GM12878 (cell line): ENCODE measurements at regions not wholly inside any gene's neighbourhood (a gene's known extent, or its start where the extent isn't known, plus 50 kb on each side); places are given as distances from the start of the nearest gene placed in this dataset.

ENCODE experiments used
- ATAC-seq: fragments of 200-7000 bp; cut with Tn5 transposase; 3 replicates; pipeline ENCODE4 v1.9.1; 2020; ENCODE audit warnings: mild to moderate bottlenecking, moderate library complexity
- BruUV-seq: library from RNA; stranded (reverse); fragments of 400-500 nt; replicated peaks from 2 replicates; lab custom pipeline; 2021; lab: Mats Ljungman, UMichigan
- CTCF ChIA-PET: fragments of 300-600 bp; sonication (Branson Sonifier 250); formaldehyde crosslinking; extraction: SDS; loops from one replicate; lab custom pipeline; 2021; ENCODE audit warnings: inconsistent platforms; lab: Yijun Ruan, JAX
- POLR2A ChIA-PET: fragments of 350-600 bp; formaldehyde crosslinking; extraction: SDS; loops from one replicate; lab custom pipeline; 2021; ENCODE audit warnings: inconsistent platforms; lab: Charles Lee
- RAD21 ChIA-PET: fragments of 300-600 bp; sonication (Branson Sonifier 250); formaldehyde crosslinking; loops from one replicate; lab custom pipeline; 2023; ENCODE audit warnings: antibody characterized with exemption; ENCODE audit not compliant: unreplicated experiment; lab: Charles Lee
- SMC1A ChIA-PET: fragments of 300-600 bp; sonication (Branson Sonifier 250); formaldehyde crosslinking; loops from one replicate; lab custom pipeline; 2023; ENCODE audit not compliant: unreplicated experiment, uncharacterized antibody; lab: Charles Lee
- DNase-seq: peaks from one replicate; pipeline ENCODE4 v3.0.0-alpha.2; 2011; ENCODE audit warnings: low read depth, low spot score
- FAIRE-seq: peaks from 3 replicates; lab custom pipeline; 2011; peaks lifted over from hg19 to GRCh38; lab: Jason Lieb, UNC
- H2AFZ ChIP-seq: 2 replicates; pipeline ENCODE4 v1.6.0; 2011; ENCODE audit warnings: low read depth, low read length, control low read depth; ENCODE audit not compliant: control insufficient read depth
- H3K27ac ChIP-seq: 2 replicates; pipeline ENCODE4 v1.5.1; 2011; ENCODE audit warnings: control low read depth; ENCODE audit not compliant: control insufficient read depth, insufficient read depth
- H3K27me3 ChIP-seq, 2 experiments: replicated peaks in 1 of 2; 2 replicates each; pipeline versions ENCODE4 v1.6.0 to v1.6.1; 2011; ENCODE audit warnings: low read length in 1 of 2; ENCODE audit not compliant: control insufficient read depth in 2 of 2, insufficient read depth in 2 of 2
- H3K36me3 ChIP-seq, 2 experiments: 2 replicates each; pipeline ENCODE4 v1.5.1; 2011; ENCODE audit warnings: low read length in 1 of 2; ENCODE audit not compliant: control insufficient read depth in 2 of 2, insufficient read depth in 2 of 2
- H3K4me1 ChIP-seq: 2 replicates; pipeline ENCODE4 v1.6.1; 2011; ENCODE audit warnings: mild to moderate bottlenecking, low read length, moderate library complexity, mixed read lengths; ENCODE audit not compliant: control insufficient read depth, insufficient read depth
- H3K4me2 ChIP-seq: 2 replicates; pipeline ENCODE4 v1.6.0; 2011; ENCODE audit warnings: control low read depth; ENCODE audit not compliant: control insufficient read depth, insufficient read depth
- H3K4me3 ChIP-seq: fragments of 200-600 bp; sonication (generic); 2 replicates; pipeline ENCODE4 v1.5.1; 2016
- H3K79me2 ChIP-seq: 2 replicates; pipeline ENCODE4 v1.6.0; 2011; ENCODE audit warnings: low read length; ENCODE audit not compliant: control insufficient read depth, insufficient read depth
- H3K9ac ChIP-seq: 2 replicates; pipeline ENCODE4 v1.8.0; 2011; ENCODE audit warnings: low read length, control low read depth, mixed read lengths; ENCODE audit not compliant: control insufficient read depth, insufficient read depth
- H3K9me3 ChIP-seq: replicated peaks from 3 replicates; pipeline ENCODE4 v1.5.1; 2011; ENCODE audit warnings: mild to moderate bottlenecking, low read length; ENCODE audit not compliant: control insufficient read depth, insufficient read depth
- H4K20me1 ChIP-seq: 2 replicates; pipeline ENCODE4 v1.6.0; 2011; ENCODE audit not compliant: control insufficient read depth, insufficient read depth
- ATF7 ChIP-seq: fragments of 450-650 bp; IDR thresholded peaks from 2 replicates; pipeline ENCODE4 v1.6.1; 2016; ENCODE audit warnings: low read depth, mild to moderate bottlenecking
- BACH1 ChIP-seq: fragments of 450-650 bp; IDR thresholded peaks from 2 replicates; pipeline ENCODE4 v1.6.1; 2017; ENCODE audit warnings: mild to moderate bottlenecking, borderline replicate concordance
- BRCA1 ChIP-seq: IDR thresholded peaks from 2 replicates; pipeline ENCODE4 v1.6.1; 2011; ENCODE audit warnings: low read depth, low read length, improper control_type of control experiment
- CBX3 ChIP-seq: fragments of 200-600 bp; sonication (generic); IDR thresholded peaks from 2 replicates; pipeline ENCODE4 v1.6.1; 2016; ENCODE audit warnings: low read depth, borderline replicate concordance
- IKZF1 ChIP-seq: fragments of 450-650 bp; conservative IDR thresholded peaks from 2 replicates; pipeline ENCODE4 v1.6.1; 2017; ENCODE audit warnings: antibody characterized with exemption, mild to moderate bottlenecking
- IKZF2 ChIP-seq, 2 experiments: fragments of 450-650 bp; IDR thresholded peaks; 2 replicates each; pipeline ENCODE4 v1.6.1; 2017; ENCODE audit warnings: mild to moderate bottlenecking in 2 of 2, moderate library complexity in 2 of 2
- JUND ChIP-seq: IDR thresholded peaks from 2 replicates; pipeline ENCODE4 v1.6.1; 2012; ENCODE audit warnings: low read depth, mild to moderate bottlenecking, low read length, improper control_type of control experiment, moderate library complexity
- KAT2A ChIP-seq: conservative IDR thresholded peaks from 2 replicates; pipeline ENCODE4 v1.6.1; 2011; ENCODE audit warnings: low read depth, low read length; ENCODE audit not compliant: control insufficient read depth
- LARP7 ChIP-seq: fragments of 450-650 bp; IDR thresholded peaks from 2 replicates; pipeline ENCODE4 v1.6.1; 2017; ENCODE audit warnings: mild to moderate bottlenecking
- MTA3 ChIP-seq: IDR thresholded peaks from 2 replicates; pipeline ENCODE4 v1.6.1; 2012; ENCODE audit warnings: low read length, inconsistent platforms, borderline replicate concordance
- NFXL1 ChIP-seq: fragments of 450-650 bp; IDR thresholded peaks from 2 replicates; pipeline ENCODE4 v1.6.1; 2017; ENCODE audit warnings: antibody characterized with exemption, mild to moderate bottlenecking, borderline replicate concordance
- POLR2A ChIP-seq: IDR thresholded peaks from 2 replicates; pipeline ENCODE4 v1.6.1; 2011; ENCODE audit warnings: low read depth, mild to moderate bottlenecking, low read length
- POLR2AphosphoS5 ChIP-seq: IDR thresholded peaks from 2 replicates; pipeline ENCODE4 v1.6.1; 2011; ENCODE audit warnings: mild to moderate bottlenecking, low read length, inconsistent platforms
- RB1 ChIP-seq: fragments of 450-650 bp; formaldehyde crosslinking; IDR thresholded peaks from 2 replicates; pipeline ENCODE4 v1.6.1; 2017; ENCODE audit warnings: mild to moderate bottlenecking, borderline replicate concordance
- RELA ChIP-seq: fragments of 450-650 bp; IDR thresholded peaks from 2 replicates; pipeline ENCODE4 v1.8.0; 2014; ENCODE audit warnings: borderline replicate concordance; ENCODE audit not compliant: partially characterized antibody
- SIN3A ChIP-seq: IDR thresholded peaks from 2 replicates; pipeline ENCODE4 v1.6.1; 2012; ENCODE audit warnings: low read depth, low read length, improper control_type of control experiment
- SMAD1 ChIP-seq: fragments of 450-650 bp; IDR thresholded peaks from 2 replicates; pipeline ENCODE4 v1.6.1; 2018; ENCODE audit warnings: mild to moderate bottlenecking, low read depth; ENCODE audit not compliant: partially characterized antibody
- SMARCA5 ChIP-seq: fragments of 450-650 bp; IDR thresholded peaks from 2 replicates; pipeline ENCODE4 v1.6.1; 2017; ENCODE audit warnings: mild to moderate bottlenecking
- TARDBP ChIP-seq: IDR thresholded peaks from 2 replicates; pipeline ENCODE4 v1.6.1; 2016; ENCODE audit warnings: borderline replicate concordance
- TCF12 ChIP-seq: IDR thresholded peaks from 2 replicates; pipeline ENCODE4 v1.6.1; 2011; ENCODE audit warnings: low read depth, mild to moderate bottlenecking, low read length
- YBX1 ChIP-seq: fragments of 450-650 bp; IDR thresholded peaks from 2 replicates; pipeline ENCODE4 v1.6.1; 2016; ENCODE audit warnings: antibody characterized with exemption
- ZNF24 ChIP-seq: fragments of 450-650 bp; IDR thresholded peaks from 2 replicates; pipeline ENCODE4 v1.6.1; 2017; ENCODE audit warnings: antibody characterized with exemption, mild to moderate bottlenecking
- ZNF622 ChIP-seq: fragments of 450-650 bp; IDR thresholded peaks from 2 replicates; pipeline ENCODE4 v1.6.1; 2017; ENCODE audit warnings: mild to moderate bottlenecking, inconsistent platforms
- whole genome bisulfite sequencing: methylation state at CpG from one replicate; pipeline ENCODE4 v1.1.6; 2016; ENCODE audit warnings: low lambda C conversion rate; ENCODE audit not compliant: insufficient replicate concordance, insufficient coverage; ENCODE audit errors: missing lambda C conversion rate; 5-methylcytosine and 5-hydroxymethylcytosine counted together
- in situ Hi-C: fragments of 300-500 bp; cut with MboI; formaldehyde crosslinking; loops from 9 replicates; pipeline ENCODE4 v1.14.3; 2018; ENCODE audit warnings: mixed read lengths
- intact Hi-C: fragments of 100-400 bp; cut with micrococcal nuclease; formaldehyde crosslinking; loops from one replicate; pipeline ENCODE4 v1.14.2; 2022; ENCODE audit not compliant: unreplicated experiment
- TF ChIP-seq, protein P1 (sequence below): IDR thresholded peaks from 2 replicates; pipeline ENCODE4 v1.6.1; 2012; ENCODE audit warnings: low read length, inconsistent platforms
- TF ChIP-seq, protein P2 (sequence below): fragments of 450-650 bp; IDR thresholded peaks from 2 replicates; pipeline ENCODE4 v1.6.1; 2017; ENCODE audit warnings: mild to moderate bottlenecking, low read depth, inconsistent platforms; ENCODE audit not compliant: poor library complexity, severe bottlenecking

DNA sequence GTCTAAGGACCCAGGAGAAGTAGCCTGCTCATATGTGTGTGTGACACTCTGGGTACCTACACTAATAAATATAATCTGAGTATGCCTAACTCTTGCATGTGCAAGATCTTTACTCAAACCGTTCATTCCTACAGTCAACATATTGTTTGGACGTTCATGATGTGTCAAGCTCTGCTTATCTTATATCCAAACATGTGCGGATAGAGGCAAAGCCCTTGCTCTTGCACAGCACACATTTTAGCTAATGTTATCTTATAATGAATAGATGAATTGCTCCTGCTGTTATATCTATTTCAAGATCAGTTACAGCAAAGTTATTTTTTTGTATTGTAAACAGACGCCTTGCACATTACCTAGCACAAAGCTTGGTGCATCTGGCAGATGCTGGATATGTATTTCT is 228.4 kb upstream of the FLRT2 start (continued):
- TF ChIP-seq SMARCA5 (no peak), TARDBP (no peak), BACH1 (no peak), RELA (no peak), CBX3 (no peak)
- TF ChIP-seq, all 136 proteins: peak for 0

DNA sequence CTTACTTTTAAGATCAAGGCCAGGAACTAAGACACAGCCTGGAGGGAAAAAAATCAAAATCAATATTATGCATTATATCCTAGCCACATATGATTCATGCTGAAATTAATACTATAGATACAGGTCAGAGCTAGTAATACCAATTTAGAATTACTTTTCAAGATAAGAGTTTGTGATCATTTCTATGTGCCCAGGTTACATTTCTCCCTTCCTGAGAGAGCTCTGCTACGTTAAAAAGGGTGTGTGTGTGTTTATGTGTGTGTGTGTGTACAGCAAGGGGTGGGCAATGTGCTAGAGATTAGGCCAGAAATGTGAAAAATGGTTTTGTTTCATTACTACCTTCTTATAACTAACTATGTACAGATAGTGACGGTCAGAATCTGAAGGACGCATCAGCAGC is 223.9 kb upstream of the FLRT2 start:
- BruUV-seq, result no TSS peak
- Histone ChIP-seq H3K4me2 (no peak overlapping the region), H3K9me3 (no peaks in the 10 kb centered on the region), H2AFZ (no peak overlapping the region), H4K20me1 (no peaks in the 10 kb centered on the region), H3K4me3 (no peak overlapping the region), H3K36me3 (no peaks in the 10 kb centered on the region), H3K4me1 (no peaks in the 10 kb centered on the region), H3K79me2 (no peaks in the 10 kb centered on the region), H3K27ac (no peak overlapping the region), H3K27me3 (no peaks in the 10 kb centered on the region), H3K9ac (no peak overlapping the region)
- TF ChIP-seq ZNF622 (no peak), MTA3 (no peak), ZNF24 (no peak), ATF7 (no peak), POLR2A (no peak), IKZF1 (no peak), TCF12 (no peak), JUND (no peak), SMAD1 (no peak), IKZF2 (IDR thresholded peaks at IDR 0.05) (no peak), RB1 (no peak), KAT2A (no peak), NFXL1 (no peak), BRCA1 (no peak), YBX1 (no peak), LARP7 (no peak), POLR2AphosphoS5 (no peak), SIN3A (no peak)
- TF ChIP-seq, protein P1, sequence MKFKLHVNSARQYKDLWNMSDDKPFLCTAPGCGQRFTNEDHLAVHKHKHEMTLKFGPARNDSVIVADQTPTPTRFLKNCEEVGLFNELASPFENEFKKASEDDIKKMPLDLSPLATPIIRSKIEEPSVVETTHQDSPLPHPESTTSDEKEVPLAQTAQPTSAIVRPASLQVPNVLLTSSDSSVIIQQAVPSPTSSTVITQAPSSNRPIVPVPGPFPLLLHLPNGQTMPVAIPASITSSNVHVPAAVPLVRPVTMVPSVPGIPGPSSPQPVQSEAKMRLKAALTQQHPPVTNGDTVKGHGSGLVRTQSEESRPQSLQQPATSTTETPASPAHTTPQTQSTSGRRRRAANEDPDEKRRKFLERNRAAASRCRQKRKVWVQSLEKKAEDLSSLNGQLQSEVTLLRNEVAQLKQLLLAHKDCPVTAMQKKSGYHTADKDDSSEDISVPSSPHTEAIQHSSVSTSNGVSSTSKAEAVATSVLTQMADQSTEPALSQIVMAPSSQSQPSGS, result no peak
- TF ChIP-seq, protein P2, sequence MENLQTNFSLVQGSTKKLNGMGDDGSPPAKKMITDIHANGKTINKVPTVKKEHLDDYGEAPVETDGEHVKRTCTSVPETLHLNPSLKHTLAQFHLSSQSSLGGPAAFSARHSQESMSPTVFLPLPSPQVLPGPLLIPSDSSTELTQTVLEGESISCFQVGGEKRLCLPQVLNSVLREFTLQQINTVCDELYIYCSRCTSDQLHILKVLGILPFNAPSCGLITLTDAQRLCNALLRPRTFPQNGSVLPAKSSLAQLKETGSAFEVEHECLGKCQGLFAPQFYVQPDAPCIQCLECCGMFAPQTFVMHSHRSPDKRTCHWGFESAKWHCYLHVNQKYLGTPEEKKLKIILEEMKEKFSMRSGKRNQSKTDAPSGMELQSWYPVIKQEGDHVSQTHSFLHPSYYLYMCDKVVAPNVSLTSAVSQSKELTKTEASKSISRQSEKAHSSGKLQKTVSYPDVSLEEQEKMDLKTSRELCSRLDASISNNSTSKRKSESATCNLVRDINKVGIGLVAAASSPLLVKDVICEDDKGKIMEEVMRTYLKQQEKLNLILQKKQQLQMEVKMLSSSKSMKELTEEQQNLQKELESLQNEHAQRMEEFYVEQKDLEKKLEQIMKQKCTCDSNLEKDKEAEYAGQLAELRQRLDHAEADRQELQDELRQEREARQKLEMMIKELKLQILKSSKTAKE, result no peak
- no peak for ATAC-seq
- CTCF ChIA-PET, result no interaction called here
- FAIRE-seq, result no peak
- intact Hi-C loops, result no loop called here
- SMC1A ChIA-PET, result no interaction called here
- in situ Hi-C loops, result no loop called here
- WGBS, result 39% methylated on average over 3 of the region's 3 CpGs
- DNase-seq, result no peak
- POLR2A ChIA-PET, result no interaction called here
- RAD21 ChIA-PET, result no interaction called here
